GM13977 (cell line): ENCODE measurements at regions not wholly inside any gene's neighbourhood (a gene's known extent, or its start where the extent isn't known, plus 50 kb on each side); places are given as distances from the start of the nearest gene placed in this dataset.

Experiments
- DNase-seq: peaks from one replicate; pipeline ENCODE4 v3.0.0; 2012; ENCODE audit warnings: low spot score
- in situ Hi-C: fragments of 300-500 bp; cut with MboI; formaldehyde crosslinking; loops from one replicate; pipeline ENCODE4 v1.12.0; 2022; ENCODE audit warnings: low sequenced_read_pairs, low pct_unique_long_range_greater_than_20kb, mixed read lengths, inconsistent platforms; ENCODE audit not compliant: unreplicated experiment
- TF ChIP-seq, protein P1 (sequence below): IDR thresholded peaks from 2 replicates; pipeline ENCODE4 v1.5.1; 2012; ENCODE audit warnings: mild to moderate bottlenecking, control low read depth; ENCODE audit not compliant: insufficient read depth; ENCODE audit errors: extremely low read depth, missing control alignments

DNA sequence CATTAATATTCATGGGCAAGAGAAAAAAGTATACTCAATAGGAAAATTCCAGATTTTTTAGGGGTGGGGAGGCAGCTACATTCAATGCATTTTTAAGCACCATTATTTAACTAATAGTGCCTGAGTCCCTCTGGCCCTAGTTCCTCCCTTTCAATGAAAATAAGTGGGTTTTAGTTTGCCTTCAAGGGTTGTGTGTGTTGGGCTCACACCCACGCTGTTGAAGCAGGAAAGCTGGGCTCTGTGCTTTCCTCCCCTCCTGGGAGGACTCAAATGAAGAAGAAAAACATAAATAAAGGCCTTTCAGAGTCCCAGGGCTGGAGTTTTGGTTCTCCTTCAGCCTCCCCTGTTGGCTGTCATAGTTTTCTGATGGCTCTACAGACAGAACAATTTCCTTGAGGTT, 366.2 kb downstream of the MIAT start:
- no peak for DNase-seq
- in situ Hi-C loops, result no loop called here
- TF ChIP-seq, protein P1, sequence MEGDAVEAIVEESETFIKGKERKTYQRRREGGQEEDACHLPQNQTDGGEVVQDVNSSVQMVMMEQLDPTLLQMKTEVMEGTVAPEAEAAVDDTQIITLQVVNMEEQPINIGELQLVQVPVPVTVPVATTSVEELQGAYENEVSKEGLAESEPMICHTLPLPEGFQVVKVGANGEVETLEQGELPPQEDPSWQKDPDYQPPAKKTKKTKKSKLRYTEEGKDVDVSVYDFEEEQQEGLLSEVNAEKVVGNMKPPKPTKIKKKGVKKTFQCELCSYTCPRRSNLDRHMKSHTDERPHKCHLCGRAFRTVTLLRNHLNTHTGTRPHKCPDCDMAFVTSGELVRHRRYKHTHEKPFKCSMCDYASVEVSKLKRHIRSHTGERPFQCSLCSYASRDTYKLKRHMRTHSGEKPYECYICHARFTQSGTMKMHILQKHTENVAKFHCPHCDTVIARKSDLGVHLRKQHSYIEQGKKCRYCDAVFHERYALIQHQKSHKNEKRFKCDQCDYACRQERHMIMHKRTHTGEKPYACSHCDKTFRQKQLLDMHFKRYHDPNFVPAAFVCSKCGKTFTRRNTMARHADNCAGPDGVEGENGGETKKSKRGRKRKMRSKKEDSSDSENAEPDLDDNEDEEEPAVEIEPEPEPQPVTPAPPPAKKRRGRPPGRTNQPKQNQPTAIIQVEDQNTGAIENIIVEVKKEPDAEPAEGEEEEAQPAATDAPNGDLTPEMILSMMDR, result no peak

- no peak for DNase-seq
- in situ Hi-C loops, result no loop called here
- TF ChIP-seq, protein P1, result no peak
Measured at GRCh38 chr22:27024982-27025381, 367.6 kb downstream of the MIAT start.

- no peak for DNase-seq
- TF ChIP-seq, protein P1, result no peak
- in situ Hi-C loops, result no loop called here
Measured at GRCh38 chr22:27028093-27028492, 370.7 kb downstream of the MIAT start.

DNA sequence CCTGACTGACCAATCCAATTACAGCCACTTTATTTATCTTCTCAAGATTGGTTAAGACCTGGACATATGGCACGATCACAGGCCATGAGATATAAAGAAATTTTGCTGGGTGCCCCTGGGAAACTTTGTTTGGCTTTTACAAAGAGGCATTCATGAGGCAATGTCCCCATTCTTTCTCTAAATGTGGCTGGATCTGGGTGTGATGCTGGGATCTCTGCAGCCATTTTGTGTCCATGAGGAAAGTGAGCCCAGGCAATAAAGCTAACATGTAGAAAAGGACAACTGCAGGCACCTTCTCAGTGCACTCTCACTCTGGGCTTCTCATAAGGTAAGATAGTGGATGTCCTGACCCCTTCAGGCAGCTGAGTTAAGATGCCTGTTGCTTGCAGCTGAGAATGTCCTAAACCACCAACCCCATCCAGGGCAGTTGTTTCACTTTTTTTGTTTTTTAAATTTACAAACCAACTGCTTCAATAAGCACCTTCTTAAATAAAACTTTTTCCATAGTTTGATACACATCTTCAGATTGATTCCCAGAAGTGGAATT, 372.3 kb downstream of the MIAT start:
- no peak for DNase-seq
- in situ Hi-C loops, result no loop called here
- TF ChIP-seq, protein P1, result no peak

- TF ChIP-seq, protein P1, result no peak
- DNase-seq, result no peak
- in situ Hi-C loops, result no loop called here
Measured at GRCh38 chr22:27032091-27032761, 374.8 kb downstream of the MIAT start.

DNA sequence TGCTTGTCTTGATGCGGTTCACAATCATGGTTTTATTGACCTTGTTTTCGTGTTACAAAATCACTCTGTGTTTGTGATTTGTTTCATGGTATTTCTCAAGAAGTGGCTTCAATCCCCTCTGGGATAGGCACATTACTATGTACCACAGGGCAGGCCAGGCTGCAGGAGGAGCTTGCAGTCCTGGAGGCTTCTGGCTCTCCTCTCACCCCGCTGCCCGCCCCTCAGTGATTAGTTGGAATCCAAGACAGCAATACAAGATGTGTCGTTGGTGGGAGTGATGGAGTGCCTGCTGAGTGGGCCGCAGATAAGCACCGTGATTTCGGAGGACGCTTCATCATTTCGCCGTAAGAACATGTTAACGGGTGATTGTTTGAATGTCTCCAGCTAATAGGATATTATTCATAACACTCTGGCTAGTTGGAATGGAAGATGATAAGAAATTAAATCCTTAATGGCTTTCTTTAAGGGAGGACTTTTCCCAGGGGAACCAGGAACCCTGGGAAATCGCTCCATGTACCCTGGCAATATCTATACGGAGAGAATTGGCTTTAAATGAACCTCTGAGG, 384.4 kb downstream of the MIAT start:
- TF ChIP-seq, protein P1, result no peak
- in situ Hi-C loops, result no loop called here
- no peak for DNase-seq
